ENCODE measurements at regions not wholly inside any gene's neighbourhood (a gene's known extent, or its start where the extent isn't known, plus 50 kb on each side); places are given as distances from the start of the nearest gene placed in this dataset.
"Not testable (repeated sequence)": the region's sequence is repeated elsewhere in the genome, so short reads cannot be mapped to it uniquely, and the experiment has no call there.

DNA sequence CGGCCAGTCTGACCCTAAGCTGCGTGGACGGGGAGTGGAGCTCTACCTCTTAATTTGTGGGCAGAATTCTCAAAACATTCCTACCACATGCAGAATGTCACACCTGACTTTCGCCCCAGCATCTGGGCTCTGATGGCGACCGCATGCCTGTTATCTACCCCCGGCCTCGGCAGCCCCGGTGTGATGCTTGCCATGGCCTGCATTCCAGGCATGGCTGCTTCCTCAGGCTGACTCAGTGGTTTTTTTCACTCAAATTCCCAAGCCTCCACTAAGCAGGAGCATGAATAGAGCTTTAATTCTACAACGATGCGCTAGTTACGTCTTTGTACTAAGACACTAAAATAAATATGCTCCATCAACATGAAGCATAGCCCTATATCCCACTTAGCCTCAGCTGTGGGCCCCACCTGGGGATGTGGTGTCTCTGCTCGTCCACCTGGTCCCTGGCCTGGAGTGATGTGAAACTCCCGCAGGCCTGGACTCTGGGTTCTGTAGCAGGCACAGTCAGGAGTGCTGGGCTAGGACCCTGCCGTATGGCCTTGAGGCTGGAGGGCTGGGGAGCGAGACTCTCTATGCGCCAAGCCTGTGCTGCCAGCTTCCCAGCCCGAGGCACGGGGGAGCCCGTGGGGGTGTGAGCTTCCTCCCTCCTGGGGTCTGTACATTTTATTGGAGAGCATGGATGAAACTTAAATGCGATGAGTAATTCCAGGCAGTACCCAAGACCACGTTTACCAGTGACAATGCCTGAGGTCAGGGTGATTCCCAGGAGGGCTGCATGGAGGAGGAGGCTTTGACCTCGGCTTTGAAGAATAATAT, 153.2 kb downstream of the CTTN start:
- no peak for DNase-seq

DNA sequence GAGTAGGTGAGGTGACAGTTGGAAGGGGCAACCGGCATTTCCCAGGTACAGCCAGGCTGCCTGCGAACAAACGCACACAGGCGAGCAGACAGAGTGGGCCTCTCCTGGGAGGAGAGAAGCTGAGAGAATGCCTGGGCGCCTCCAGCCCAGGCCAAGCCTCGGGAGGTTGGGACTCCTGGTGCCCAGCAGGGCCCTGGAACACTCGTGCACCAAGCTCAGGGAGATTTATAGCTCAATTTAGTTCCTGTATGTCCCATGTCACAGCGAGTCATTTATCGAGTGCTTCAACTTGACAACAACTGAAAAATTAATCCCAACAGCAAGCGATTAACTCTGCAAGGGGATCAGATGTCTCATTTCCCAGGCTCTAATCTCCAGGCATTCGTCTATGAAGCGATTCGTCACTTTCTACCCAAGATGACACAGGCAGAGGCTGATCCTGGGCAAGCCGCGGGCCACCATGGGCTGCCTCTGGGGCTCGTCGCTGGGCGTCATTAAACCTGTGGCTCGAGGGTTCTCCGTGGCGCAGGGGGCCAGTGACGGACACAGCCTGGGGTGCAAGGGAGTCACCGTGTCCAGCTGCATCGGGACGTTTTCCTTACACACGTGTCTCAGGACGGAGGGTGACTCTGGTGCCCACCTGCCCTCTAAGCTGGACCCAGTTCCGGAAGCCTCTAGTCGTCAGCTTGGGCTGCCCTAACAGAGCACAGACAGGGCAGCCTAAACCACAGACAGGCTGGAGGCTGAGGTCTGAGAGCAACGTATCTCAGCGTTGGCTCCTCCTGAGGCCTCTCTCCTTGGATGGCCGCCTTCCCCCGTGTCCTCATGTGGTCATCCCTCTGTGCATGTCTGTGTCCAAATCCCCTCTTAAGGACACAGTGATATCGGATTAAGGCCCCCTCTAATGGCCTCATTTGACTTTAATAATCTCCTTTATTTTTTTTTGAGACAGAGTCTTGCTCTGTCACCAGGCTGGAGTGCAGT, 154.1 kb downstream of the CTTN start:
- no peak for DNase-seq

DNA sequence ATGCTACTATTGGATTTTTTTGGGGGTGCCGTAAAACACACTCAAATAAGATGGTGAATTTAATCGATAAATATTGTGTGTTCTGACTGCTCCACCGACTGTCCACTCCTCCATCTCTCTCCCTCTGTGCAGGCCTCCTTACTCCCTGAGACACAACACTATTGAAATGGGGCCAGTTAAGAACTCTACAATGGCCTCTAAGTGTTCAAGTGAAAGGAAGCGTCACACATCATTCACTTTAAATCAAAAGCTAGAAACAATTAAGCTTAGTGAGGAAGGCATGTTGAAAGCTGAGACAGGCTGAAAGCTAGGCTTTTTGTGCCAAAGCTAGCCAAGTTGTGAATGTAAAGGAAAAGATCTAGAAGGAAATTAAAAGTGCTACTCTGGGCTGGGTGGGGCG, 156.7 kb downstream of the CTTN start:
- DNase-seq = no peak

DNA sequence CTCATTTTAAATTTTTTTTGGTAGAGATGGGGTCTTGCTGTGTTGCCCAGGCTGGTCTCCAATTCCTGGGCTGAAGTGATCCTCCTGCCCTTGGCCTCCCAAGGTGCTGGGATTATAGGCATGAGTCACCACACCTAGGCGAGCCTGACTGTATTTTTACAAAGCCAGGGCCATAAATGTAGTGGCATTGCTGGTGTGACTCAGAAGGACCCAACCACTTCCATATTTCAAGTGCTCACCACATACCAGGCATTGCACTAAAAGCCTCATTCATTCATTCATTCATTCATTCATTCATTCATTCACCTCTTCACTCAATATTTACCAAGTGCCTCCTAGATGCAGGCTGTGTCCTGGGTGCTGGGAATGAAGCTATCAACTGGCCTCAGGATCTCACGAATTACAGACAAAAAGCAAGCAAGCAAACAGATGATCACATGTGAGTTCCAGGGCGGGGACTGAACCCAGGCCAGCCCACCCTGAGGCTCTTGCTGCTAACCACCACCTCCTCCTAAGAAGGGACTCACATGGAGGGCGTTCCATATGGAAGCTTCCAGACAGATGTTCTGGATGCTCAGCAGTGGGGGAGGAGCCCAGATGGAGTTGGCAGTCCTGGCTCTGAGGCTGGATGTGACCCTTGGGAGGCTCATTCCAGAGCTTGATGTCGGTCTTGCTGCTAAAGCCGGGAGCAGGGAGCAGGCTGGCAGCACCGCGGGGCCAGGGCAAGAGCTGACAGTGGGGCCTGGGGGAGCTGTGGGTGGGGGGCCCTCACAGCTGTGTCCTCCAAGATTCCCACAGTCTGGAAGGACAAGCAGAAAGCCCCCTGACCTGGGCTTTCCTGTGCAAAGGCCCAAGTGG, 158.8 kb downstream of the CTTN start:
- DNase-seq = no peak

DNA sequence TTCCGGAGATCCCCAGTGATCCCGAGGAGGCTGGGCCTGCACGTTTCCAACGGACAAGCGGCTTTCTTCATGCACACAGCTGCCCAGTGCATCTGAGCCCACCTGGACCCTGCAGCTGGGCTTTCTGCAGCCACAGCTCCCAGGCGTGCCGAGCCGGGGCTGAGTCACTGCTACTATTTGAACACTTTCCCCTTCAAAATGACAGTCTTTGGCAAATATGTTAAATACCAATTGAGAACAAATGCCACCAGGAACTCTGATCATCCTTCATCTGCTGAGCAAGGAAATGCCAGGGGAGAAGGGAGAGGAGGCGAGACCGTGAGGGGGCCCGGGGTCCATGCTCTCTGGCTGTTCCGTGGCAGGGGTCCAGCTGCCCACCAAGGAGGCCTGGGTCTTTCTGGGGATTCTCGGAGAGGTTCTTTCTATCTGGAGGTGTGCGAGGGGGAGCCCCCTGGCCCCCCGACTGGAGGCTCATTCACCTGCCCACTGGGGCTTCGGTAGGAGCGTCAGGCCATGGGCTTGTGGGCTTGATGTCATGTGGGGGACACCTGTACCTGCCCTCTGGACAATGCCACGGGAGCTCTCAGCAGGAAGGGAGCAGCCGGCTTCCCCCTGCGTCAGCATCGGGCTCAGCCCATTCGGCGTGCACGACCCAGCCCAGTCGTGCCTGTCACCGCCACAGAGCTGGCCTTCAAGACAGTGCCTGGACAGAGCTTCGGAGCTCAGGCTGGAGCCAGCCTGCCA, 159.6 kb downstream of the CTTN start:
- no peak for DNase-seq

DNA sequence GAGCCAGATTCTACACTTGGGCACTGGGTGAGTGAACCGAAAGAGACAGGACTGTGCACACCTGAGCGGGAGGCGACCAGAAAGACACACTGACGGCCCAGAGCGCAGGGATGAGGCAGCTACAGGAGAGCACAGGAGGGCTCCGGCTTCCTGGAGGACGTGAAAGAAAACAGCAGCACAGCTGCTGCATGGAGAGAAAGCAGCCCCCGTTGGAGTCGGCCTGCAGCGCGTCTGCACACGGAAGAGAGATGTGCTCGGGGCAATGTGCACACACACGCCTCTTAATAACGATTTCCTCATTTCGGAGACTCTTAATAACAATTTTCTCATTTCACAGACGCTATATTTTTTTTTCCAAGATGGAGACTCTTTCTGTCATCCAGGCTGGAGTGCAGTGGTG, 160.4 kb downstream of the CTTN start:
- DNase-seq = no peak

DNA sequence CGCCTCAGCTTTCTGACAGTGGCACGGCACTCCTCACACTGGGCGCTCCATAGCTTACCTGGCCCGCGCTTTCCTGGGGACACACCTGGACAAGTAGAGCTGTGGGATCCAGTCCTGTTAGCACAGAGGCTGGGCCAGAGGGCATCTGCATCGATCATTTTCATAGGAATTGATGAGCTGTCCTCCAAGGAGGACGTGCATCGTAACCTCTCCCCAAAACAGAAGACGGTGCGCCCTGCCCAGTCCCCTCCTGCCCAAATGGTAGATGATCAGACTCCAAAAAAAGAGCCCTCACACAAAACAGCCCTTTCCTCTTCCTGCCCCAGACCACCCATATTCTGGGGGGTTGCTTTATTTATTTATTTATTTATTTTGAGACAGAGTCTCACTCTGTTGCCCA, 161.2 kb downstream of the CTTN start:
- DNase-seq = no peak

DNA sequence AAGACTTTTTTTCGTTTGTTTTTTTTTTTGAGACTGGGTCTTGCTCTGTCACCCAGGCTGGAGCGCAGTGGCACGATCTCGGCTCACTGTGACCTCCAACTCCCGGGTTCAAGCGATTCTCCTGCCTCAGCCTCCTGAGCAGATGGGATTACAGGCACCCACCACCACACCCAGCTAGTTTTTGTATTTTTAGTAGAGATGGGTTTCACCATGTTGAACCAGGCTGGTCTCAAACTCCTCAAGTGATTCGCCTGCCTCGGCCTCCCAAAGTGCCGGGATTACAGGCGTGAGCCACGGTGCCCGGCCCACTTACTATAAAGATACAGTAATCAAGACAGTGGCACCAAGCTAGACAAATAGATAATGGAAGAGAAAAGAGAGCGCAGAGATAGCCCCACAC, 162.3 kb downstream of the CTTN start:
- not testable (repeated sequence) for DNase-seq

DNA sequence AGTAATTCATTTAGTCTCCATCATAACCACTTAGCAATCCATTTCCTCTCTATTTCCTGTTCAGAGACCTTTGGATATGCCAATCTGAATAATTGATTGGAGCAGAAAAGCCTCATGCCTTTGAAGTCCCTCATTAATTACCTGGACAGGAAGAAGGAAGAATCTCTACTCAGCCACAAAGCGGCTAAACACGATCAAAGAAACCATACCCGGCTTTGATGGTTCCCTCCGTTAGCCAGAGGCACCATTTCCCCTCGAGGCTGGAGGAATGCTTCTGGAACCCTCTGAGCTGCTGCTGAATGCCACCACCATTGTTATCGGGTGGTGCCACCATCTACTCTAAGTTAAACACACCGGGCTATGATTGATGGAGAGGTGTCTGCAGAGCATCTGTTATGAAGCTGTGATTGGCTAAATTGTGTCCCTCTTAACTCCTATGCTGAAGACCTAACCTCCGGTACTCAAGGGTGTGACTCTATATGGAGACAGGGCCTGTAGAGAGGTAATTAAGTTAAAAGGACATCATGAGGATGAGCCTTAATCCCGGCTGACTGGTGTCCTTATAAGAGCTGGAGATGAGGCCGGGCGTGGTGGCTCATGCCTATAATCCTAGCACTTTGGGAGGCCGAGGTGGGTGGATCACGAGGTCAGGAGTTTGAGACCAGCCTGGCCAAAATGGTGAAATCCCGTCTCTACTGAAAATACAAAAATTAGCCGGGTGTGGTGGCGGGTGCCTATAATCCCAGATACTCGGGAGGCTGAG, 168.6 kb downstream of the CTTN start:
- DNase-seq = no peak

DNA sequence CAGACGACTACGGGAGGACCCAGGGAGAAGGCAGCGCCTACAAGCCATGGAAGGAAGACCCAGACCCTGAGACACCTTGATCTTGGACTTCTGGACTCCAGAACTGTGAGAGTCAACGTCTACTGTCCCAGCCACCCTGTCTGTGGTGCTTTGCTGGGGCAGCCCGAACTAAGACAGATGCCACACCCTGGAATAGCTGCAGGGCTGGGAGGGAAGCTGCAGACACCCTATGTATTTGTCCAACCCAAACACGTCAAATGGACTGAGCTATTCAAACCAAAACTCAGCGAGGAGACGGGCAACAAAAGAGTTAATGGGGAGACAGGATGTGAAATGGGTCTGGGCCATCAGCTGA, 169.3 kb downstream of the CTTN start:
- DNase-seq = no peak

DNA sequence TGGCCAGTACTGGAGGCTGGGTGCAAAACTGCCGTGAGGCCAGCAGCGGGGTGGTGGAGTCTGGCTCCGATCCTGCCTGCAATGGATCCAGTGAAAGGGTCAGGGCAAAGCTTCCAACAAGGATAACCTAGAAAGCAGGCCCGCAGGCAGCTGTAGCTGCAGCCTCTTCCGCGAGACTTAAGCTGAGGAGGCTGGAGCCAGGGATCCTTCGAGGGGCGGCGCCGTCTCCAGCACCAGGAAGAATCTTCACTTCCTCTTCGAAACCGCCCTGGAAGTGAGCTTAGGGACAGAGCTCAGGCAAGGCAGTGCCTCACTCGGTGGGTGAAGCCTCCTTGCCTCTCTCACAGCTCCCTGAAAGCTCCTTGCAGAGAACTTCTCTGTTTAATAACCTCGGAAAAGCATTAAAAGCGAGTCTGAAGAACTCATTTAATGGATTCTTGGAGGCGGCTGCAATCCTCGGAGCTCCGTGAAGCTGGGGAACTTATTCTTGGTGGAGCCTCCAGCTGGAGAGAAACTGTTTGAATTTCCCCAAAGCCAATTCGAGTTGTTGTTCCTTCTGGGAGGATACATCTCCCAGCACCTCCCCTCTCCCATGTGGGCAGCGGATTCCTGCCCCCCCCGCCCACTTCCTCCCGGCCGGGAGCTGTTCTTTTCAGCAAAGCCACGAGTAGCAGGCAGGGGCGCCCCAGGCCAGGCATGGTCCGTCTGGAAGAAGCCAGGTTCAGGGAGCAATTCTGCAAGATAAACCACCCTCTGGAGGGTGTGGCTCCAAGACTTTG, 169.9 kb downstream of the CTTN start:
- no peak for DNase-seq

DNA sequence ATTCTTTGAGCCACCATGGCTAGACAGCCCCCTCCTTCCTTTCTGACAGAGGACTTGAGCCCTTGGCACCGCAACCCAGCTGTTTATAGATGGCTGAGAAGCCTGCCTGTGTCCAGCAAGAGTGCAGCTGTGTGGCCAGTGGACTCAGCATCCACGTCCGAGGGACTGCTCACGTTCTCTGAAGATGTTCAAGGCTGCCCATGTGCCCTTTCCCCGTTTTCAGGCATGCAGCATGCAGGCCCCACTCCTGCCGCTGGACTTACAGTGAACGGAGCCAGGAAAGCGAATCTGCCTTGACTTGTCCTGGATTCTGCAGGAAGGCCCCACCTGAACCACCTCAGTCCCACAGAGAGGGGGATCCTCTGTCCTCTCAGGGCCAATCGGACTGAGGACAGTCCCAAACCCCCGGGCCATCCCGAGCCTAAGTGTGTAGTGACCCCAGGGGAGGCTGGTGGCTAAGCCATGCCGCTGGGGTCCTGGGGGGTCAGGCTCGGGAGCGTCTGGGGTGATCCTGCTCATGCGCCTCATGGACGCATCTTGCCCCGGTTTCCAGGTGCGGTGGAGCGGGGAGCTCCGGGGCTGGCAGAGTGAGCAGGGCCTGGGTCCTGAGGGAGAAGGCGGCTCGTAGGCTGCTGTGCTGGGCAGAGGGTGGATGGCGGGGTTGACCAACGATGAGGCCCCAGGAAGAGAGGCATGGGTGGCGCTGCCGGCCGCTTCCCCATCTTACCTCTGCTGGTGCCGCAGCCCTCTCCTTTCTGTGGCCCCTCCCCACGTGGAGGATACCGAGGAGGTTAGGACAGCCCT, 170.7 kb downstream of the CTTN start:
- no peak for DNase-seq

DNA sequence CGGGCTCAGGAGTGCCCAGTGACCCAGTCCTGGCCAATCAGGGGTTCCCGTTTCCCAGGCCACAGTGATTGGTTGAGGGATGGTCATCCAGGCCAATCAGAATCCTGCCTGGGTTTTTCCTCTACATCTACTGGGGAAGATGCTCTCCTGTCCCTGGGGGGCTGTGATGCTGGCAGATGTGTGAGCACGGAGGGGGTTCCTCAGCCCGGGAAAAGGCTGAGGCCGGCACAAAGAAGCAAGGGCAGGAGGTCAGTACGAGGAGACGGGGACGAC, 171.2 kb downstream of the CTTN start:
- DNase-seq = no peak

DNA sequence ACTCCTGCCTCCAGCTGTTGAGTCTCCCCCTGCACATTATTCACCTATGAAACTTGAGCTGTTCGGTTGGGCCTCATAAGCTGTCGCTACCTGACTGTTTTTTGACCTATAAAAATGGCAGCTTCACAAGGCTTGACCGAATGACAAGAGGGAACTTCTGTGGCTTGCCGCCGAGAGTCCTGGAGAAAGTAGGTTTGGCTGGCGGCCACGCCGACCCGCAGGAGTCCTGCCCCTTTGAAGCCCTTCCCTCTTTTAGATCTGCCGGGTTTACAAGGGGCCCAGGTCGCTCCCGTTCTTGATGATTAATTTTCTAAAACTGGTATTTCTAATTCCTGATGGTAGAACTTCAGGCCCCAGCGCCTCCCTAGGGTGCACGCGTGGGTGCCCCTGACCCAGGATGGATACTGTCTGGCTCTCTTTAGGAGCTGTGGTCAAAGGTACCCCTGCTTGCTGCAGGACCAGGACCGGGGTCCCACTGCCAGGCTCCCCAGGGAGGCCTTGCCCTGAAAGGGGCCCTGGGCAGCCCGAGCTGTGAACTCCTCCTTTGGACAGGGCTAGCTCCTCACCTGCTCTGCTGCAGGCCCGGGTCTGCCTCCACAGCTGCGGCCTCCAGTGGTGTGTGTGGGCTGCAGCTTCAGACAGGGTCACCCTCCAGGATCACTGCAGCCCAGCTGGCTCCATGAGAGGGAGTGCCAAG, 171.8 kb downstream of the CTTN start:
- DNase-seq = no peak

DNA sequence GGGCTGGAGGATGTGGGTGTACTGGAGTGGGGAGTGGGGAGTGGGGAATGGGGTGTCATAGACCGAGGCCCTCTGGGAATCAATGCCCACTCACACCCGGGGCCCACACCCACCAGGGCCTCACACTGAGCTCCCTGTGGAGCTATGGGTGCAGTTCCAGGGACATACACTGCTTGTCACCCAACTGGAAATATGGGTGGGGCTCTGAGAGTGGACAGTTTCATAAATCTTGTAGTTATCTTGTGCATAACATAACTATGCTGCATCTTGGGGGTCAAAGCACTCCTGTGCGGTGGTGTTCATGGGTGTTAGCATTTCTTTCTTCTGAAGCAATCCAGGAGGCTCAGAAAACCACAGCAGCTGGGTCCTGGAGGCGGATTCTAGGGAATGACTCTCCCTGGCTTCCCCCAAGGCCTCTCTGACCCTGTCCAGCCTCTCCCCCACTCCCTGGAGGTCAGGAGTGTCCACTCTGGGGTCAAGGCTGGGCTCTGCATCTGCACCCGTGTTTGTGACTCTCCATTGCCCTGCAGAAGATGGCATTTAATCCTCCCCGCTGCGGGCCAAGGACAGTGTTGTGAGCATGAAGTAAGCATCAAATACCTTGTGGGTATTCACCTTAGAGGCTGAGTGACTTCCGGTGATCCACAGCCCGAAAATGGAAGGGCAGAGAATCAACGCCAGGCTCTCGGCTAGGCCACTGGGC, 172.5 kb downstream of the CTTN start:
- DNase-seq = no peak

DNA sequence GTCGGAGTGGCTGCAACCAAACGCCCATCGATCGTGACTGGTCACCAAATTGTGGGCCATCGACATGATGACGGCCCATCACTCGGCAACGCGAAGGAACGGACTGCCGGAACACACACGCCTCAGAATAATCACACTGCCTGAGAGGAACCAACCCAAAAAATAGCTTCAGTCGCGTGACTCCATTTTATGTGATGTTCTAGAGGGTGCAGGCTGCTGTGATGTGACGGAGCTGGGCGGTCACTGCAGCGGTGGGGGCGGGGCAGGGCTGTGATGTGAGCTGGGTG, 174.6 kb downstream of the CTTN start:
- DNase-seq = no peak

DNA sequence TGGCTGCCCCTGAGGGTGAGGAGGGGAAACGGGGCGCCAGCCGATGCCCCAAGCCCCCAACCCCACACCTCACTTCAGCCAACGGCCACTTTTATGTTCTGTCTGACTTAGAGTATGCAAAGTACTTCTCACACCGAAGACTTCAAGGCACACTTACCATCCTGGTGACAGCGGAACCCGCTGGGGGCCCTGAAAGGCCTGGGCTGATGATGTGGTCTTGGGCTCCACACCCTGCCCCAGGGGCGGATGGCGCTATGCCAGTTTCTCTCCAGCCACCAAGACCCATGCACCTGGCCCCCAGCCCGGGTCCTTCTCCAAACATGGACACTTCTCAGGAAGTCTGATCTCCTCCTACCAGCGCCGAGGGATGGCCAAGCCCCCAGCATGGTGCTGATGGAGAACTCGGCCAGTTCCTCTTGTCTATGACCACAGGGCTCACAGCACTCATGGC, 175.4 kb downstream of the CTTN start:
- no peak for DNase-seq

DNA sequence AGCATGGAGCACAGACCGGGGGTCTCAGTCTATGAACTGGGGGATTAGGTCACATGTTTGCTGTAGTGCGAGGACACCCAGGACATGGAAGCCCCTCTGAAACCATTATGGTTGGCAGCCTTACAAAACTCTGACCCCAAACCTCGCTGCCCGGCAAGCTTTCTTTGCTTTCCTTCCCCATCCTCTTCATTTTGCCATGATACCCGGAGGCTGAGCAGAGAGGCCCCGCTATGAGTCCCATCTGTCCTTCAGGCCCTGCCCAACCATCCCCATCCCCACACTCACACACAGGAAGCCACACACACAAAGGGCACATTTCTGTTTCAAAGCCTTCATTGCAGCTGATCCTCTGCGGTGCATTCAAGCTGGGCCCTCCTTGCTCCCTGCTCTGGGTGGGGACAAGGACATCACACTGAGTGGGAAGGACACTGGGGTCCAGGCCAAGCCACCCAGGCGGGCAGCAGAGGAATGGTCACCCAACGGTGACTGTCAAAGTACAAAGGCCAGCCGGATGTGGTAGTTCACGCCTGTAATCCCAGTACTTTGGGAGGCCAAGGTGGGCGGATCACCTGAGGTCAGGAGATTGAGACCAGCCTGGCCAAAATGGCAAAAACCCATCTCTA, 176.5 kb downstream of the CTTN start:
- DNase-seq = no peak

Data from NCI-H1417 treated with DMSO at 0.1 percent for 48 hours (cell line).